GM21825 (cell line): ENCODE measurements at regions not wholly inside any gene's neighbourhood (a gene's known extent, or its start where the extent isn't known, plus 50 kb on each side); places are given as distances from the start of the nearest gene placed in this dataset.
"Not testable (repeated sequence)": the region's sequence is repeated elsewhere in the genome, so short reads cannot be mapped to it uniquely, and the experiment has no call there.

ENCODE experiments used
- ATAC-seq: cut with Tn5 transposase; IDR thresholded peaks from one replicate; pipeline ENCODE4 v1.9.1; 2021; ENCODE audit warnings: mild to moderate bottlenecking, moderate library complexity; ENCODE audit not compliant: unreplicated experiment

- no peak for ATAC-seq
These were observed 247.7 kb upstream of the RFX3 start for GRCh38 chr9:3773362-3774060.

GRCh38 chr9:3769646-3770045, 243.8 kb upstream of the RFX3 start:
- ATAC-seq, result no peak

GRCh38 chr9:3768712-3769457, 243.1 kb upstream of the RFX3 start:
- no peak for ATAC-seq

GRCh38 chr9:3768286-3768685, 242.5 kb upstream of the RFX3 start:
- no peak for ATAC-seq

- ATAC-seq, result no peak
These were observed 236.3 kb upstream of the RFX3 start for GRCh38 chr9:3762076-3762475.

- ATAC-seq, result no peak
These were observed 234.2 kb upstream of the RFX3 start for GRCh38 chr9:3760031-3760430.

GRCh38 chr9:3758816-3759576, 233.2 kb upstream of the RFX3 start:
- no peak for ATAC-seq

- no peak for ATAC-seq
These were observed 230.3 kb upstream of the RFX3 start for GRCh38 chr9:3756071-3756470.

GRCh38 chr9:3751125-3751758, 225.4 kb upstream of the RFX3 start:
- ATAC-seq, result no peak

- no peak for ATAC-seq
These were observed 224.5 kb upstream of the RFX3 start for GRCh38 chr9:3750321-3750720.

GRCh38 chr9:3746296-3747275, 220.8 kb upstream of the RFX3 start:
- ATAC-seq, result no peak

GRCh38 chr9:3743901-3744413, 218.2 kb upstream of the RFX3 start:
- no peak for ATAC-seq

- no peak for ATAC-seq
These were observed 216.8 kb upstream of the RFX3 start for GRCh38 chr9:3742586-3742985.

- no peak for ATAC-seq
These were observed 215.9 kb upstream of the RFX3 start for GRCh38 chr9:3741729-3742128.

- ATAC-seq, result no peak
These were observed 215.1 kb upstream of the RFX3 start for GRCh38 chr9:3740690-3741419.

- ATAC-seq, result no peak
These were observed 210.4 kb upstream of the RFX3 start for GRCh38 chr9:3736161-3736560.

- ATAC-seq, result no peak
These were observed 209.4 kb upstream of the RFX3 start for GRCh38 chr9:3735251-3735650.

- not testable (repeated sequence) for ATAC-seq
These were observed 207.9 kb upstream of the RFX3 start for GRCh38 chr9:3733527-3734262.

- ATAC-seq, result no peak
These were observed 207.2 kb upstream of the RFX3 start for GRCh38 chr9:3733039-3733408.
